NCI-H187 (cell line): ENCODE measurements at regions not wholly inside any gene's neighbourhood (a gene's known extent, or its start where the extent isn't known, plus 50 kb on each side); places are given as distances from the start of the nearest gene placed in this dataset.

Experiments
- DNase-seq, 2 experiments: peaks; one replicate each; lab custom pipeline; 2025; lab: John Stamatoyannopoulos, UW

GRCh38 chr3:168844894-168845482, 749.3 kb upstream of the GOLIM4 start:
- DNase-seq = no peak

- DNase-seq = no peak
Measured at GRCh38 chr3:168844472-168844871, 748.7 kb upstream of the GOLIM4 start.

GRCh38 chr3:168843481-168843880, 747.8 kb upstream of the GOLIM4 start:
- DNase-seq = no peak

- DNase-seq = no peak
Measured at GRCh38 chr3:168839653-168840052, 743.9 kb upstream of the GOLIM4 start.

- no peak for DNase-seq
Measured at GRCh38 chr3:168834558-168834957, 738.8 kb upstream of the GOLIM4 start.

- no peak for DNase-seq
Measured at GRCh38 chr3:168828943-168829342, 733.2 kb upstream of the GOLIM4 start.

GRCh38 chr3:168828536-168828935, 732.8 kb upstream of the GOLIM4 start:
- DNase-seq = no peak

GRCh38 chr3:168828014-168828413, 732.3 kb upstream of the GOLIM4 start:
- no peak for DNase-seq

GRCh38 chr3:168824107-168824506, 728.4 kb upstream of the GOLIM4 start:
- DNase-seq = no peak

- DNase-seq = no peak
Measured at GRCh38 chr3:168823466-168823865, 727.7 kb upstream of the GOLIM4 start.

- no peak for DNase-seq
Measured at GRCh38 chr3:168820810-168821415, 725.2 kb upstream of the GOLIM4 start.

- no peak for DNase-seq
Measured at GRCh38 chr3:168817177-168817576, 721.5 kb upstream of the GOLIM4 start.

GRCh38 chr3:168815946-168816345, 720.2 kb upstream of the GOLIM4 start:
- DNase-seq = no peak

- DNase-seq = peak; percentile 10 to 44
Measured at GRCh38 chr3:168813225-168813802, 717.6 kb upstream of the GOLIM4 start.

GRCh38 chr3:168812234-168812633, 716.5 kb upstream of the GOLIM4 start:
- DNase-seq = peak; percentile 5 to 32

GRCh38 chr3:168808596-168808995, 712.9 kb upstream of the GOLIM4 start:
- no peak for DNase-seq

GRCh38 chr3:168807448-168807847, 711.7 kb upstream of the GOLIM4 start:
- DNase-seq = no peak

- DNase-seq = no peak
Measured at GRCh38 chr3:168806871-168807270, 711.1 kb upstream of the GOLIM4 start.

- no peak for DNase-seq
Measured at GRCh38 chr3:168803536-168803935, 707.8 kb upstream of the GOLIM4 start.

GRCh38 chr3:168802766-168803165, 707.0 kb upstream of the GOLIM4 start:
- DNase-seq = no peak

GRCh38 chr3:168801794-168802193, 706.1 kb upstream of the GOLIM4 start:
- DNase-seq = no peak

- DNase-seq = no peak
Measured at GRCh38 chr3:168796339-168796738, 700.6 kb upstream of the GOLIM4 start.

- DNase-seq = no peak
Measured at GRCh38 chr3:168794427-168794826, 698.7 kb upstream of the GOLIM4 start.

- DNase-seq = no peak
Measured at GRCh38 chr3:168782193-168782592, 686.5 kb upstream of the GOLIM4 start.
